HEK293 (cell line): ENCODE measurements at regions not wholly inside any gene's neighbourhood (a gene's known extent, or its start where the extent isn't known, plus 50 kb on each side); places are given as distances from the start of the nearest gene placed in this dataset.

Source experiments
- CTCF ChIA-PET: fragments of 350-600 bp; formaldehyde crosslinking; extraction: SDS; loops from one replicate; lab custom pipeline; 2021; ENCODE audit warnings: antibody characterized with exemption; lab: Yijun Ruan, JAX
- POLR2A ChIA-PET: fragments of 300-600 bp; formaldehyde crosslinking; extraction: SDS; loops from one replicate; lab custom pipeline; 2020; ENCODE audit warnings: antibody characterized with exemption, inconsistent platforms; lab: Yijun Ruan, JAX
- H3K27ac ChIP-seq: fragments of 200-500 bp; sonication (Bioruptor generic); 2 replicates; pipeline ENCODE4 v1.5.1; 2014; ENCODE audit warnings: low read depth, low read length, control low read depth, inconsistent platforms; ENCODE audit errors: extremely low read depth
- H3K36me3 ChIP-seq, 2 experiments: fragments of 200-500 bp in 1 of 2; sonication (Bioruptor generic) in 1 of 2; 1 replicate in 1 of 2; 2 replicates in 1 of 2; pipeline ENCODE4 v1.5.1; 2014 to 2017; ENCODE audit warnings: inconsistent platforms in 2 of 2, low read length in 2 of 2; ENCODE audit not compliant: control insufficient read depth in 2 of 2, insufficient read depth in 1 of 2
- H3K4me1 ChIP-seq: fragments of 200-500 bp; sonication (Bioruptor generic); 2 replicates; pipeline ENCODE4 v1.5.1; 2014; ENCODE audit warnings: mild to moderate bottlenecking, low read length, inconsistent platforms; ENCODE audit not compliant: control insufficient read depth, insufficient read depth
- H3K4me3 ChIP-seq: 2 replicates; pipeline ENCODE4 v1.5.1; 2011; ENCODE audit warnings: low read depth, mild to moderate bottlenecking, control low read depth, low read length, moderate library complexity
- H3K9me3 ChIP-seq: fragments of 200-500 bp; sonication (Bioruptor generic); 2 replicates; pipeline ENCODE4 v1.5.1; 2014; ENCODE audit warnings: low read depth, low read length, inconsistent platforms; ENCODE audit not compliant: control insufficient read depth, insufficient read depth
- BCL6B ChIP-seq: fragments of 450-650 bp; formaldehyde crosslinking; IDR thresholded peaks from 2 replicates; pipeline ENCODE4 v1.5.1; 2017; ENCODE audit warnings: missing biosample characterization, missing genetic modification characterization
- GLIS2 ChIP-seq: fragments of 450-650 bp; formaldehyde crosslinking; IDR thresholded peaks from 2 replicates; pipeline ENCODE4 v1.5.1; 2016; ENCODE audit warnings: missing biosample characterization, missing genetic modification characterization
- KLF10 ChIP-seq: fragments of 450-650 bp; IDR thresholded peaks from 2 replicates; pipeline ENCODE4 v1.5.1; 2018; ENCODE audit warnings: missing biosample characterization, mild to moderate bottlenecking, missing genetic modification characterization
- KLF7 ChIP-seq: fragments of 450-650 bp; formaldehyde crosslinking; IDR thresholded peaks from 2 replicates; pipeline ENCODE4 v1.5.1; 2016; ENCODE audit warnings: missing biosample characterization, missing genetic modification characterization, borderline replicate concordance
- PRDM1 ChIP-seq: fragments of 450-650 bp; formaldehyde crosslinking; IDR thresholded peaks from 2 replicates; pipeline ENCODE4; 2016; ENCODE audit warnings: missing biosample characterization, missing genetic modification characterization
- REPIN1 ChIP-seq: fragments of 450-650 bp; formaldehyde crosslinking; IDR thresholded peaks from 2 replicates; pipeline ENCODE4 v1.5.1; 2017; ENCODE audit warnings: missing biosample characterization, missing genetic modification characterization, low read depth
- SALL2 ChIP-seq: fragments of 450-650 bp; formaldehyde crosslinking; IDR thresholded peaks from 2 replicates; pipeline ENCODE4 v1.5.0; 2017; ENCODE audit warnings: missing biosample characterization, mild to moderate bottlenecking, missing genetic modification characterization, borderline replicate concordance
- TCF7L2 ChIP-seq: IDR thresholded peaks from 2 replicates; pipeline ENCODE4 v1.6.1; 2011; ENCODE audit warnings: low read depth, mild to moderate bottlenecking, inconsistent platforms, low read length, moderate library complexity, borderline replicate concordance
- TSHZ1 ChIP-seq: fragments of 450-650 bp; formaldehyde crosslinking; IDR thresholded peaks from 2 replicates; pipeline ENCODE4 v1.5.1; 2016; ENCODE audit warnings: missing biosample characterization, missing genetic modification characterization, borderline replicate concordance
- ZBTB10 ChIP-seq: fragments of 450-650 bp; formaldehyde crosslinking; IDR thresholded peaks from 2 replicates; pipeline ENCODE4 v1.5.1; 2016; ENCODE audit warnings: missing biosample characterization, missing genetic modification characterization
- ZBTB48 ChIP-seq: fragments of 450-650 bp; formaldehyde crosslinking; IDR thresholded peaks from 2 replicates; pipeline ENCODE4 v1.5.1; 2016; ENCODE audit warnings: missing biosample characterization, missing genetic modification characterization
- ZNF112 ChIP-seq: fragments of 450-650 bp; formaldehyde crosslinking; IDR thresholded peaks from 2 replicates; pipeline ENCODE4 v1.5.0; 2017; ENCODE audit warnings: missing biosample characterization, missing genetic modification characterization
- ZNF133 ChIP-seq: fragments of 450-650 bp; formaldehyde crosslinking; IDR thresholded peaks from 2 replicates; pipeline ENCODE4 v1.5.1; 2016; ENCODE audit warnings: missing biosample characterization, missing genetic modification characterization
- ZNF138 ChIP-seq: fragments of 450-650 bp; formaldehyde crosslinking; IDR thresholded peaks from 2 replicates; pipeline ENCODE4 v1.5.1; 2016; ENCODE audit warnings: missing biosample characterization, missing genetic modification characterization, borderline replicate concordance
- ZNF211 ChIP-seq: fragments of 450-650 bp; formaldehyde crosslinking; IDR thresholded peaks from 2 replicates; pipeline ENCODE4 v1.5.1; 2016; ENCODE audit warnings: low read depth, missing biosample characterization, missing genetic modification characterization
- ZNF23 ChIP-seq: fragments of 450-650 bp; formaldehyde crosslinking; IDR thresholded peaks from 2 replicates; pipeline ENCODE4 v1.5.1; 2016; ENCODE audit warnings: missing biosample characterization, missing genetic modification characterization, borderline replicate concordance
- ZNF239 ChIP-seq: fragments of 450-650 bp; formaldehyde crosslinking; IDR thresholded peaks from 2 replicates; pipeline ENCODE4 v1.5.1; 2016; ENCODE audit warnings: missing biosample characterization, missing genetic modification characterization
- ZNF302 ChIP-seq: fragments of 450-650 bp; formaldehyde crosslinking; IDR thresholded peaks from 2 replicates; pipeline ENCODE4 v1.5.1; 2016; ENCODE audit warnings: missing biosample characterization, missing genetic modification characterization, low read depth
- ZNF391 ChIP-seq: fragments of 450-650 bp; formaldehyde crosslinking; IDR thresholded peaks from 2 replicates; pipeline ENCODE4 v1.5.1; 2016; ENCODE audit warnings: low read depth, missing biosample characterization, missing genetic modification characterization, borderline replicate concordance
- ZNF404 ChIP-seq: fragments of 450-650 bp; formaldehyde crosslinking; IDR thresholded peaks from 2 replicates; pipeline ENCODE4 v1.5.1; 2017; ENCODE audit warnings: missing biosample characterization, missing genetic modification characterization
- ZNF510 ChIP-seq: fragments of 450-650 bp; formaldehyde crosslinking; IDR thresholded peaks from 2 replicates; pipeline ENCODE4 v1.5.1; 2018; ENCODE audit warnings: mild to moderate bottlenecking, missing genetic modification characterization, missing biosample characterization; ENCODE audit not compliant: insufficient replicate concordance
- ZNF561 ChIP-seq: fragments of 450-650 bp; IDR thresholded peaks from 2 replicates; pipeline ENCODE4 v1.5.1; 2018; ENCODE audit warnings: missing biosample characterization, missing genetic modification characterization, borderline replicate concordance
- ZNF580 ChIP-seq: fragments of 450-650 bp; formaldehyde crosslinking; IDR thresholded peaks from 2 replicates; pipeline ENCODE4 v1.5.1; 2016; ENCODE audit warnings: missing biosample characterization, missing genetic modification characterization
- ZNF585B ChIP-seq: fragments of 450-650 bp; formaldehyde crosslinking; IDR thresholded peaks from 2 replicates; pipeline ENCODE4 v1.5.1; 2016; ENCODE audit warnings: missing biosample characterization, missing genetic modification characterization
- ZNF777 ChIP-seq: fragments of 450-650 bp; formaldehyde crosslinking; IDR thresholded peaks from 2 replicates; pipeline ENCODE4 v1.5.1; 2017; ENCODE audit warnings: missing biosample characterization, missing genetic modification characterization, borderline replicate concordance
- ZSCAN30 ChIP-seq: fragments of 450-650 bp; IDR thresholded peaks from 2 replicates; pipeline ENCODE4 v1.5.1; 2018; ENCODE audit warnings: missing biosample characterization, mild to moderate bottlenecking, missing genetic modification characterization, moderate library complexity
- ZSCAN4 ChIP-seq: fragments of 450-650 bp; formaldehyde crosslinking; IDR thresholded peaks from 2 replicates; pipeline ENCODE4 v1.5.1; 2017; ENCODE audit warnings: missing biosample characterization, missing genetic modification characterization

- CTCF ChIA-PET = no interaction called here
- Histone ChIP-seq H3K9me3 (no peaks in the 10 kb centered on the region), H3K4me3 (no peak overlapping the region), H3K27ac (no peak overlapping the region), H3K4me1 (no peaks in the 10 kb centered on the region)
- POLR2A ChIA-PET = no interaction called here
- no peak for TF ChIP-seq ZSCAN4 (tag by site-specific recombination)
- TF ChIP-seq ZBTB48 (tag by site-specific recombination) = no peak
- TF ChIP-seq TSHZ1 (tag by site-specific recombination) = no peak
- no peak for TF ChIP-seq ZNF580 (tag by site-specific recombination)
- TF ChIP-seq SALL2 (tag by site-specific recombination) = no peak
- TF ChIP-seq ZNF239 (tag by site-specific recombination) = no peak
- no peak for TF ChIP-seq KLF10 (tag by site-specific recombination)
- TF ChIP-seq ZSCAN30 (tag by site-specific recombination) = no peak
- TF ChIP-seq ZNF138 (tag by site-specific recombination) = no peak
- TF ChIP-seq, all 188 proteins: peak for 0
- H3K36me3 ChIP-seq = no peaks in the 10 kb centered on the region
Measured at GRCh38 chr6:114446342-114446741, 103.5 kb upstream of the HS3ST5 start.

- ChIA-PET POLR2A (no interaction called here), CTCF (no interaction called here)
Measured at GRCh38 chr6:114445846-114446245, 103.0 kb upstream of the HS3ST5 start.

GRCh38 chr6:114439411-114439810 lies 96.6 kb upstream of the HS3ST5 start:
- no peak overlapping the region for H3K4me3 ChIP-seq
- H3K36me3 ChIP-seq = no peaks in the 10 kb centered on the region
- no peaks in the 10 kb centered on the region for H3K4me1 ChIP-seq
- H3K27ac ChIP-seq = no peak overlapping the region
- ChIA-PET CTCF (interaction anchor here (1.0 kb wide), 1 partner anchor 445 kb away, joined by 9 read pairs; no protein-coding TSS in a partner anchor), POLR2A (no interaction called here)
- no peaks in the 10 kb centered on the region for H3K9me3 ChIP-seq
- no peak for TF ChIP-seq BCL6B (tag by site-specific recombination)
- TF ChIP-seq ZNF585B (tag by site-specific recombination) = no peak
- no peak for TF ChIP-seq ZBTB10
- TF ChIP-seq ZNF112 (tag by site-specific recombination) = no peak
- no peak for TF ChIP-seq GLIS2
- no peak for TF ChIP-seq ZNF133
- no peak for TF ChIP-seq ZNF561
- TF ChIP-seq PRDM1 (tag by site-specific recombination) = no peak
- TF ChIP-seq ZNF302 = no peak
- no peak for TF ChIP-seq REPIN1 (tag by site-specific recombination)
- TF ChIP-seq ZNF580 (tag by site-specific recombination) = no peak
- no peak for TF ChIP-seq ZNF404

More at GRCh38 chr6:114445846-114446245, 103.0 kb upstream of the HS3ST5 start:
- H3K27ac ChIP-seq = no peak overlapping the region
- no peaks in the 10 kb centered on the region for H3K4me1 ChIP-seq
- H3K4me3 ChIP-seq = no peak overlapping the region
- no peaks in the 10 kb centered on the region for H3K36me3 ChIP-seq
- no peak for TF ChIP-seq KLF7 (tag by site-specific recombination)
- no peak for TF ChIP-seq ZNF211 (tag by site-specific recombination)
- TF ChIP-seq ZNF391 (tag by site-specific recombination) = no peak
- TF ChIP-seq TCF7L2 = no peak
- TF ChIP-seq ZNF23 (tag by site-specific recombination) = no peak
- TF ChIP-seq ZNF777 = no peak
- no peak for TF ChIP-seq SALL2 (tag by site-specific recombination)
- TF ChIP-seq ZNF510 (tag by site-specific recombination) = no peak
- no peaks in the 10 kb centered on the region for H3K9me3 ChIP-seq
